ENCODE measurements at regions not wholly inside any gene's neighbourhood (a gene's known extent, or its start where the extent isn't known, plus 50 kb on each side); places are given as distances from the start of the nearest gene placed in this dataset.
A peak's percentile ranks its signal among the peaks of the same experiment; 100 is the strongest.
"Not testable (repeated sequence)": the region's sequence is repeated elsewhere in the genome, so short reads cannot be mapped to it uniquely, and the experiment has no call there.

DNA sequence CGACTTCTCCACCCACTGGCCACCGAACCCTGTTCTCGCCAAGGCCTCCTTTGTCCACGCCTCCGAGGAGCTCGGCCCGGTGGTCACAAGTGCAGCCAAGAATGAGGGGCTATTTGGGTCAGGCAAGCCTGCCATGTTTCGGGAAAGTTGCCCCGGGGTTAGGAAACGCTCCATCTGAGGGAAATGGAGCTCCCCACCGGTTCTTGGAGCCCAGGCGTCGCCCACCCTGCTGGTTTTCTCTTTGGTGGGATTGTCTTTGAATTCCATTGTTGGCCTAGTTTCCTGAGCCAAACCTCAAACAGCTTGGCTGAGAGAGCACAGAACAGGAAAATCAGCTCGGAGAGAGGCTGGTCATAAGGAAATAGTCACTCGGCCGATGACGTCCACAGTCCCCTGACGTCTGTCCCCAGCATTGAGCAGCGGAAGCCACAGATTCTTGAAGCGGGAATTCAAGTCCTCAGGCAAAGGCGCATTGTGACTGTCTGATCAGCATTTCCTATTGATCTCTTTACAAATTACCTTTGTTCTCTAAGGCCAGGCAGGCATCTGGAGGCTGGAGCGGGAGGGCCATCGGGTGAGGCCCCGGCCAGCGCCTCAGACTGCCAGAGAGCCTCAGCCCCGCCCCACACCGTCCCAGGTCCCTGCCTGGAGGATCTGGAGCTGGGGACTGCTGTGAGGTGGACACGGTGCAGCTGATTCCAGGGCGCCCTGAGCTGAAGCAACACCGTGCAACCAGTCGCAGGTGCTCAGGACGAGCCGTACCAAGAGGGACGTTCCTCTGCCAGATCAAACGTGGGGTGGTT is 138.6 kb downstream of the DLL1 start:
- no peak overlapping the region for H3K27ac ChIP-seq
- DNase-seq (ENCODE audit: low read depth, low spot score), result peak; percentile 6

DNA sequence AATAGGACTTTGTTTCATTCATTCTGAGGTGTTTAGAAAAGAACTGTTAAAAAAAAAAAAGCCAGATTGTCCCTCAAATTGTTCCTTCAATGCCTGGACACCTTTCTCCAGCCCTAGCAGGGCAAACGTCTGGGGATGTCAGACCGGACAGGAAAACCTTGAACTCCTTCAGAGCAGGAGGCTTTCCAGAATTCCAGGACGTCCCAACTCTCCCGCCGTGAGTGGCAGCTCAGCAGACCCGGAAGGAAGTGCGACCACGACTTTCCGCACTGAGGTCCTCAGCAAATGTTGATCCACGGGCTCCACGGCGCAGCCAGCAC is 139.1 kb downstream of the DLL1 start:
- no peak overlapping the region for H3K27ac ChIP-seq
- DNase-seq (ENCODE audit: low read depth, low spot score), result no peak

DNA sequence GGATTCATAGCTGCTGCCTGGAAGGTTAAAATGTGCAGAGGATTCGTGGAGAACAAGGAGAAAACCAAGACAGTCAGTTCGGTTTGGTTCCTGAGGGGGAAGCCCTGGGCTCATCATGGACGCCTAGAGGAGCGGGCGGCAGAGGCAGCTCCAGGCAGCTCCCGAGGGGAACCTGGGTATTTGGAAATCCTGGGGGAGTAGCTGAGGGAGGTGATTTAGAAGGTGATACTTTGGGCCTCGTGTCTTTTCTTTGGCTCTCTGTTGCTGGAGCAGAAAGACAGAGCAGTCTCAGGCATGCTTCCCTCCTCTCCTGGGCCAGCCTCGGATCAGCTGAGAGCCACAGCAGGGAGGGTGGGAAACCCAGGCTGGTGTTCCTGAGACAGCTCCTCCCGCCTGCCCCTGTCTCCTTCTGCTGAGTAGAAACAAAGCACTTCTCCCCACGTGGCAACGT is 139.5 kb downstream of the DLL1 start:
- no peak overlapping the region for H3K27ac ChIP-seq
- DNase-seq (ENCODE audit: low read depth, low spot score), result no peak

DNA sequence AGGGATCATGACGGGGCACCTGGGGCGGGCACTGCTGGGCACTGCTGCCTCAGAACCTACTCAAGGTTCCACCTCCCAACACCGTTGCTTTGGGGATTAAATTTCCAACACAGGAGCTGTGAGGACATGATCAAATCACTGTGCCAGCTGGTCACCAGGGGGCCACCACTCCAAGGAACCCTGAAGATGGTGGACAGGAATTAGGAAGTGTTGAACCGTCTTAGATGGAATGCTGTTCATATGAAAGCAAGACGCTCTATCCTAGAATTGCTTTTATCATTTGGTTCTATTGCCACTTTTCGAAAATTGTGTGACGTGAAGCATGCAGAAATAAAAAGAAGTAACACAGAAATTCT is 140.3 kb downstream of the DLL1 start:
- DNase-seq (ENCODE audit: low read depth, low spot score), result no peak
- no peak overlapping the region for H3K27ac ChIP-seq

DNA sequence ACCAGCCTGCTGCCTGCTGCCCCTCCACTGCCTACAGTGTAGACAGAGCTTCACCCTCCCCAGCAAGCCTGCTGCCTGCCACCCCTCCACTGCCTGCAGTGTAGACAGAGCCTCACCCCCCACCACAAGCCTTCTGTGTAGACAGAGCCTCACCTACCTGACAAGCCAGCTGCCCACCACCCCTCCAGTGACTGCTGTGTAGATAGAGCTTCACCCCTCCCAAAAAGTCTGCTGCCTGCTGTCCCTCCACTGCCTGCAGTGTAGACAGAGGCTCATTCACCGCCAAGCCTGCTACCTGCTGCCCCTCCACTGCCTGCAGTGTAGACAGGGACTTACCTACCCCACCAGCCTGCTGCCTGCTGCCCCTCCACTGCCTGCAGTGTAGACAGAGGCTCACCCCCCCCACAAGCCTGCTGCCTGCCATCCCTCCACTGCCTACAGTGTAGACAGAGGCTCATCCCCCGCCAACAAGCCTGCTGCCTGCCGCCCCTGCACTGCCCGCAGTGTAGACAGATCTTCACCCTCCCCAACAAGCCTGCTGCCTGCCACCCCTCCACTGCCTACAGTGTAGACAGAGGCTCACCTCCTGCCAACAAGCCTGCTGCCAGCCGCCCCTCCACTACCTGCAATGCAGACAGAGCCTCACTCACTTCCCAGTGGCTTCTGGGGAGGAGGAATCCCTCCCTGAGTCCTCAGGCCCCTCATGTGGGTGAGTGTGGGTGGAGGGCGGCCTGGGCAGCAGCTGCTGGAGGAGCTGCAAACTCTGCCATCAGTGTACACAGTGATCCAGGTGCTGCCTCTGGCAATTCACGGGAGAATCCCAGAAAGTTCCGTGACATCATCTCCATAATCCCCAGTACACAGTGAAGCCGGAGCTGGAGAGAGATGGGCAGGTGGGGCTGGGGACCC is 140.9 kb downstream of the DLL1 start:
- no peak for DNase-seq (ENCODE audit: low read depth, low spot score)
- H3K27ac ChIP-seq, result no peak overlapping the region

DNA sequence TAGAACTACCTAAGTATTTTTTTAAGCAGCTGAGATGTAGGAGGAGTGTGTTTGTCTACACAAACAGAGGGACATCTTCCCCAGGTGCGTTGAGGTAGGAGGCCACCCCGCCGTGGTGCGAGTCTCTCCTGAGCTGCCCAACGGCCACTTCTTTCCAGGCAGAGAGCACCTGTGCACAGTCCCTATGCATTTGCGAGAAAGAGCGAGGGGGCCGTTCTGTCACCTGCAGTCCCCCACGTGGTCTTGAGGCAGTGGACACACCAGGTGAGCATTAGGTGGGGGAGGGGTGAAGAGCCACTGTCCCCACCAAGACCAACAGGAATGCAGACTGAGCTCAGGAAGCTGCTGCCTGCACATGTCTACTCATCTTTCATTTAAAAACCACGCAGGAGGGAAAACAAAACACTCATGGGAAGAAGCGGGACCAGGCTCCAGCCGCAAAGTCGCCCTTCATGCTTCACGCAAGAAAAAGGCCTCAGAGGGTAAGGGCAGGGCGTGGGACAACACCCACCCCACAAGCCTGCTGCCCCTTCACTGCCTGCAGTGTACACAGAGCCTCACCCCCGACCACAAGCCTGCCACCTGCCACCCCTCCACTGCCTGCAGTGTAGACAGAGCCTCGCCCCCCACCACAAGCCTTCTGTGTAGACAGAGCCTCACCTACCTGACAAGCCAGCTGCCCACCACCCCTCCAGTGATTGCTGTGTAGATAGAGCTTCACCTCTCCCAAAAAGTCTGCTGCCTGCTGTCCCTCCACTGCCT is 142.0 kb downstream of the DLL1 start:
- DNase-seq (ENCODE audit: low read depth, low spot score), result no peak
- H3K27ac ChIP-seq, result no peak overlapping the region

DNA sequence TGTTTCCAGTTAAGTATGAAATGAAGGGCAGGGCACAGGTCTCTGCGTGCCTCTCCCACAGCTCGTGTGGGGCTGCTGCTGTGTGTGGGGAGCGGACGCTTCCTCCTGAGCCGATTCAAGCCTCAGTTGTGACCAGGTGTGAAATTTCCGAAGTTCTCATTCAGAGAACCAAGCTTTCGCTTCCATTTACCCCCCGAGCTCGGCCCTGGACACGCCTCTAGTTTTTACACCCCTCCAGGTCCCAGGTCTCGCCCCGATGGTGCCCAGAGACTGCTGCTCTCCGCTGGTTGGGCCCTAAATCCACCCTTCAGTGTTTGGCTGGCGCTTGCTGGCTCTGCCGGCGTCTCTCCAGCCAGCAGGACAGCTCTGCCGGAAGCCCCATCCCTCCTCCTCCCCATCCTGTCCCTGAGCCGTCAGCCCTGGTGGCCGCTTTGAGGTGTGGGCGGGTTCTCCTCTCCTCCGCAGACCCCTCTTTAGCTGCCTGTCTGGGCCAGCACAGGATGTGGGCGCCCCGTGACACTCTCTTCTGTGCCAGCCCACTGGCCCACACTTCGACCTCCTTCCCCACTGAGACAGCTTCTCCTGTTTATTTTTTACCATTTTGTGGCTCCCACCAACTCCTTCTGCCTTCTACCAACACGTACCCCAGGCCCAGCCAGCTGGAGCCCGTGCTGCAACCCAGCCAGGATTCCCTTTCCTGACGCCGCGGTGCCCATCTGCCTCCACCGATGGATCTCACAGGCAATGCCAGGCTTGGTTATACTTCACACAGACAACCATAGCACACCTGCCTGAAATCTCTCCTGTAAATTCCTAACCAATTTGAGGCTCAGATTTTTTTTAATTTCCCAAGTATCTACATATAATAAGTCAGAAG is 142.8 kb downstream of the DLL1 start:
- no peak overlapping the region for H3K27ac ChIP-seq
- DNase-seq (ENCODE audit: low read depth, low spot score), result no peak

DNA sequence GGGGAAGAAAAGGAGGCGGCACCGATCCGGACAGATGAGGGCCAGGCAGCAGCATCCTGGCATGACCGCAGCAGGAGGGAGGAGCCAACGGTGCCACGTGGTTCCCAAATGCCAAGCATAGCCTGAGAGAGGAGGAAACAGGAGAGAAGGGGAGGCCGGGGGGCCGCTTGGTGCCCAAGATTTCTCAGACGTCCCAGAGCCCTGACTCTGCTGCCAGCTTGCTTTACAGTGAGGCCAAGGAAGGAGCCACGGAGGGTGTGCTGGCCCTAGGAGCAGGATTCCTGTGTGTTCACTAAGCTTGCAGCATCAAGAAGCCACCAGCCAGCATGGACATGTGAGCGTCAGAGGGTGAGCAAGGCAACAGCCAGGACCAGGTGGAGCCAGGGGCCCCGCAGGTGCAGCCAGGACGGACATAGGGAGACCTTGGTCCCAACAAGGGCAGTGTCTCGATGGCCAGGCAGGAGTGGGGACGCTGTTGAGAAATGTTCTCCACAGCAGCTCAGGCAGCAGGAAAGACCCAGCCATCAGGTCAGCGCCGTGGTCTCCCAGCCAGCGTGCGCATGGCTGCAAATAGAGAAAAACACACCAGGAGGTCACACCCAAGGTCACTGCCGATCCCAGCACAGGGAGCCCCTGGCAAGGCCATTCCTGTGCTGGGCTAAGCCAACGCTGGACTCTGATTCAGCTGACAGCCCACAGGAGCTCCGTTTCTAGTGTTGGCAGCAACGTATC is 143.7 kb downstream of the DLL1 start:
- DNase-seq (ENCODE audit: low read depth, low spot score), result no peak
- H3K27ac ChIP-seq, result no peak overlapping the region

DNA sequence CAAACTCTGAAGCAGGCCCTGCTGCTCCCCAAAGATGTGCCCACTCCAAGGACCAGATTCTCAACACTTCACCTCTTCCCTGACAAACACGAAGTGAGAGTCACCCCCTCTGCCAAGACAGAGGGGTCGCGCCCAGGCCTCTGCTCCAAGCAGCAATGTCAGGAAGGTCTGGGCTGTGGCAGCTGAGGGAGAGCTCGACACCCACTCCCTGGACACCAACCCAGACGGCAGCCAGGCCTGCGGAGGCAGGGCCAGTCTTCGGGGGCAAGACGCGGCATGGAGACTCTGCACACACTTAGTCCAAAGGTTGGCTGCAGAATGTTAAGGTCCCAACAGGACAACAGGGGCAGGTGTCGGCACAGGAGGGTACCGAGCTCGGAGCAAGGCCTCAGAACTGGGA is 144.2 kb downstream of the DLL1 start:
- H3K27ac ChIP-seq, result no peak overlapping the region
- no peak for DNase-seq (ENCODE audit: low read depth, low spot score)

DNA sequence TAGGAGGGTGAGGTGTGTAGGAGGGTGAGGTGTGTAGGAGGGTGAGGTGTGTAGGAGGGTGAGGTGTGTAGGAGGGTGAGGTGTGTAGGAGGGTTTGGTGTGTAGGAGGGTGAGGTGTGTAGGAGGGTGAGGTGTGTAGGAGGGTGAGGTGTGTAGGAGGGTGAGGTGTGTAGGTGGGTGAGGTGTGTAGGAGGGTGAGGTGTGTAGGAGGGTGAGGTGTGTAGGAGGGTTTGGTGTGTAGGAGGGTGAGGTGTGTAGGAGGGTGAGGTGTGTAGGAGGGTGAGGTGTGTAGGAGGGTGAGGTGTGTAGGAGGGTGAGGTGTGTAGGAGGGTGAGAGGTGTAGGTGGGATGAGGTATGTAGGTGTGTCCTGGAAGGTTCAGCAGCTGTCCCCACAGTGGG is 144.7 kb downstream of the DLL1 start:
- H3K27ac ChIP-seq; DNase-seq (ENCODE audit: low read depth, low spot score): not testable (repeated sequence)

DNA sequence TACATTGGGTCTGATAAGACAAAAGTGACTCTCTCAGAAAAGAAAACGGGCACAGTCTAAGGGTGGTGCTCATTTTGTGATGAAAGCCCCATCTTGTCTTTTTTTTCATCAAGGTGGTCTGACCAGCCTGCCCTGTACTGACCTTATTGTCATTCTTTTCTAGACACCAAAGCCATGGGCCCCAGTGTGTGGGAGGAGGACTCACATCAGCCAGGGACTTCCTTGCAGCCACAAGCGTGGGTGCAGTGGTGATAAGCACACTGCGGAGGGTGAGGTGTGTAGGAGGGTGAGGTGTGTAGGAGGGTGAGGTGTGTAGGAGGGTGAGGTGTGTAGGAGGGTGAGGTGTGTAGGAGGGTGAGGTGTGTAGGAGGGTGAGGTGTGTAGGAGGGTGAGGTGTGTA is 145.2 kb downstream of the DLL1 start:
- H3K27ac ChIP-seq, result peak overlapping the region; percentile 79
- not testable (repeated sequence) for DNase-seq (ENCODE audit: low read depth, low spot score)

DNA sequence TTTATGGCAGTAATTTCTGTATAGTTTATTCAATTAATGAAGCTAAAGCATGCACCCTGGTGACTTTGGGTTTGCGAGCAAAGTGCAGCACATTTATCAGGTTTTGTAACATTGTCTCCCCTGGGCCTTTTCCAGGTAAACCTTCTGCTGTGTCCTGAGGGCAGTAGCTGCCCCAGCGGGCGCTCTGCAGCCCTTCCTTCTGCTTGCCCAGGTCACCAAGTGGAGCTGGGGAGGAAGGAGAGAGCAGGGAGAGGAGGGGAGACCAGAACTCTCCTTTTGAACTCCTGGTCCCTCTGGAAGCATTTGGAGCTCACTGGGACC is 145.6 kb downstream of the DLL1 start:
- H3K27ac ChIP-seq, result peak overlapping the region; percentile 79
- no peak for DNase-seq (ENCODE audit: low read depth, low spot score)

DNA sequence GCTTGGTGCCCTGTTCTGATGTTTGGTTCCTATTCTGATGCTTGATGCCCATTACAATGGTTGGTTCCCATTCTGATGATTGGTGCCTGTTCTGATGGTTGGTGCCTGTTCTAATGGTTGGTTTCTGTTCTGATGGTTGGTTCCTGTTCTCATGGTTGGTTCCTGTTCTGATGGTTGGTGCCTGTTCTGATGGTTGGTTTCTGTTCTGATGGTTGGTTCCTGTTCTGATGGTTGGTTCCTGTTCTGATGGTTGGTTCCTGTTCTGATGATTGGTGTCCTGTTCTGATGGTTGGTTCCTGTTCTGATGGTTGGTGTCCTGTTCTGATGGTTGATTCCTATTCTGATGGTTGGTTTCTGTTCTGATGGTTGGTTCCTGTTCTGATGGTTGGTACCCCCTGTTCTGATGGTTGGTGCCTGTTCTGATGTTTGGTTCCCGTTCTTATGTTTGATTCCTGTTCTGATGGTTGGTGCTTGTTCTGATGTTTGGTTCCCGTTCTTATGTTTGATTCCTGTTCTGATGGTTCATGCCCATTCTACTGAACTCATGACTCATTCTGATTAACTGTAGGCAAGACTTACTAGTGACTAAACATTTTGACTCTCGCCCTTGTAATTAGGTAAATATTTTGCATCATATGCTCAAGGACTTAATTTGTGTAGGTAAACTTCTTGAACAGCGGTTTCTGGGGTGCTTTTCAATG is 146.2 kb downstream of the DLL1 start:
- peak; percentile 79 for DNase-seq (ENCODE audit: low read depth, low spot score)
- H3K27ac ChIP-seq, result peak overlapping the region; percentile 79

DNA sequence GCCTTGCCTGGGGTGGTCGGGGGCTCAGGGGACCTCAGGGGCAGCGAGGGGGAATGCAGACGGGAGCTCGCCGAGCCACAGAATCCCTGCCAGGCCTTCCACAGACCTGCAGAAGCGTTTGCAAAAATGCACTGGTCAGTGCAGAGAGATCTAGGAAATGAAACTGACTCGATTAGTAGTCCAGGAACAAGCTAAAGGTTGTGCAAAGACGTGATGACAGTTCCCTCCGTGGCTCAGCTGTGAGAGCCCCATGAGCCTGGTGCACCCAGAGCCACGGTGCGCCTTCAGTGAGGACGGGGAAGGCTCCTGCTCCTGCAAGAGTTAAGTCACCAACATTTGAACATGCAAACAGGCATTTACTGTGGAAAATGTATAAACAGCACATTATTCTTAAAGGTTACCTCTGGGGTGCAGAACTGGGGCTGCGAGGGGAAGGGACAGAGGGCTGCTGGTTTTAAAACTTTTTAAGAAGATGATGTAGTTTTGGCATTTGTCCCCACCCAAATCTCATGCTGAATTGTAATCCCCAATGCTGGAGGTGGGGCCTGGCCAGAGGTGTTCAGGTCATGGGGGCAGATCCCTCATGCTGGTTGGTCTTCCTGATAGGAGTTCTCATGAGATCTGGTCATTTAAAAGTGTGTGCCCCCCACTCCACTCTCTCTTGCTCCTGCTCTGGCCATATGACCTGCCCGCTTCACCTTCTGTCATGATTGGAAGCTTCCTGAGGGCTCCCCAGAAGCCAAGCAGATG is 147.3 kb downstream of the DLL1 start:
- no peak for DNase-seq (ENCODE audit: low read depth, low spot score)
- H3K27ac ChIP-seq, result no peak overlapping the region

DNA sequence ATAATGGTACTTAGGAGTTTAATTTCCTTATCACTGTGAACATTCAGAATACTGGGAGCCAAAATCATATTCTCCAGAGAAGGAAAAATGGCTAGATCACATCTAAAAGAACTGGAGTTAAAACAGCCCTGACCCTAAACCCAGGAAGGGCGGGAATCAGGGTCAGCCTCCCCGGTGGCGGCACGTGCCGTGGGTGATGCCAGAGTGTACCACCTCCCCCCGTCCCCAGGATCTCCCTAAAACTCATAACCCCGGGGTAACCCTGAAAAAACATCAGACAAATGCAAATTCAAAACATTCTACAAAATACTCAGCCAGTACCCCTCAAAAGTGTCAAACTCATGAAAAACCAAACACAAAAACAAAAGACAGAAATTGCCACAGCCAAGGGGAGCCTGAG is 148.3 kb downstream of the DLL1 start:
- DNase-seq (ENCODE audit: low read depth, low spot score), result no peak
- H3K27ac ChIP-seq, result no peak overlapping the region

DNA sequence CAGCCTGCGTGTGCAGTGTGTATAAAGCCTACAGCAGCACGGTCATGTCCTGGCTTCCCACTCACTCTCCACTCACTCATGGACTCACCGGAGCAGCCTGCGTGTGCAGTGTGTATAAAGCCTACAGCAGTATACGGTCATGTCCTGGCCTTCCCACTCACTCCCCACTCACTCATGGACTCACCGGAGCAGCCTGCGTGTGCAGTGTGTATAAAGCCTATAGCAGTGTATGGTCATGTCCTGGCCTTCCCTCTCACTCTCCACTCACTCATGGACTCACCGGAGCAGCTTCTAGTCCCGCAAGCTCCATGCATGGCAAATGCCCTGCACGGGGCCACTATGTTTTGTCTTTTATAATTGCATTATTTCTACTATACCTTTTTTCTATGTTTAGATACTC is 149.8 kb downstream of the DLL1 start:
- H3K27ac ChIP-seq; DNase-seq (ENCODE audit: low read depth, low spot score): not testable (repeated sequence)

DNA sequence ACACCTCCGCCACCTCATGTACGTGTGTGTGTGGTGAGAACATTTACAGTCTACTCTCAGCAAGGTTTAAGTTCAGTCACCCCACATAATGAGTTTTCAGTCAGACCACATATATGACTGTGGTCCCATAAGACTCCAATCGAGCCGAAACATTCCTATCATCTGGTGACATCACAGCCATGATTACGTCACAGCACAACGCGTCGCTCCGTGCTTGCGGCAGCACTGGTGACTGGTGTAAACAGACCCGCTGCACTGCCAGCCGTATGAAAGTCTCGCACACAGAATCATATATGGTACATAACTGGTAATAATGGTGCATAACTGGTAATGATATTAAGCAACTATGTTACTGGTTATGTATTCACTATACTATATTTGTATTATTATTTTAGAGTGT is 150.7 kb downstream of the DLL1 start:
- H3K27ac ChIP-seq, result no peak overlapping the region
- no peak for DNase-seq (ENCODE audit: low read depth, low spot score)

DNA sequence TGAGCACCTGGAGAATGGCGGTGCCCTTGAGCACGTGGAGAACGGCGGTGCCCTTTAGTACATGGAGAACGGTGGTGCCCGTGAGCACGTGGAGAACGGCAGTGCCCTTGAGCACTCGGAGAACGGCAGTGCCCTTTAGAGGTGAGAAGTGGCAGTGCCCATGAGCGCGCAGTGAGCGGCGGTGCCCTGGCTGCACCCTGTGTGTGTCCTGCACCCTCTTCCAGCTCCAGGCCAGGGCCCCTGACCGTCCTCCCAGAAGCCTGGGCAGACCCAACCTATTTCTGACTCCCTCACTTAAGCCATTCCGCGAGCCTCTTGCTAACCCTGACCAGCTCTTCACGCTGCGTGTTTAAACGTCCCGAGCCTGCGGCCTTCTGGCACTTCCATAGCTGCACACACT is 151.3 kb downstream of the DLL1 start:
- H3K27ac ChIP-seq, result no peak overlapping the region
- DNase-seq (ENCODE audit: low read depth, low spot score), result no peak
